Fibroblast of the conjunctiva (primary cell): ENCODE measurements at regions not wholly inside any gene's neighbourhood (a gene's known extent, or its start where the extent isn't known, plus 50 kb on each side); places are given as distances from the start of the nearest gene placed in this dataset.

ENCODE experiments used
- DNase-seq: peaks from one replicate; pipeline ENCODE4 v3.0.0-alpha.2; 2010; ENCODE audit warnings: low read depth

DNA sequence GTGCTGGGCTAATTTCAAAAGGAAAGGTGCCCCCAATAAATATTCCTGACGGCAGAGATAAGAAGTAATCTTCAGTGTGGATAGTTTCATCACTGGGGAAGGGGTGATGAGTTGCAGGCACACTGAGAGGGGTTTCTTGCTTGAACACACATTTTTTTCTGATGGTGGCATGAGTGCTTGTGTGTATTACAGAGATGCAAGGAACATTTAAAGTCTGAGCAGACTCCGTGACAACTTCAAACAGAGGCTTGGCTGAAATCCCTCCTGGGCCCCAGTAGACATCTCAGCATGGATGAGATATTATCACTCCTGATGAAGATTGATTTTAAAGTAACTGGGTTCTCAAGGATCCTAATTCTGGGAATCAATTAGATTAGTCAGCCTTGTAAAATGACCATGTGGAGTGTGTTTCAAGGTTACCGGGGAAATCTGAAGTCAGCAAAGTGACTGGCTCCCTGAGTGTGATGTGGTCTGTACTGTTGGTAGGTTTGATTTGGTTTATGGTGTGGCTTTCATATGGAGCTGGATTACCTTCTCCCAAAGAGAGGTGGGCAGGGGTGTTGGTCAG, 435.8 kb upstream of the EEF2KMT start:
- DNase-seq: no peak

DNA sequence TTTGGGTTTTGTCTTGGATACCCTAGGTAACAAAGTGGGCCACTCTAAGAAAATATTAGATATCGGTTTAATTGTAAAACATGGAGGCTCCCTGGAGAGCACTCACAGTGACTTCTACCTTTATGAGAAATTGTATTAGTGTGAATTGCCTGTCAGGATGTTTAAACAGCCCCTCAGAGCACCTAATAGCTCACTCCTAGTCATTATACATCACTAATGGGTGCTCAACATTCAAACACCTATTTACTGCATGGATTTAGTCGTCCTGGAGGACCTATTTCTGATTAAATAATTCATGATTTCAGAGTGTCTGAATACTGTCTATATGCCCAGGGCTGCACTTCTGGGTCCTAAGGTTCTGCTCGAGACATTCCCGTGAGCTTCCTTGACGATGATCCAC, 430.2 kb upstream of the EEF2KMT start:
- DNase-seq: no peak

DNA sequence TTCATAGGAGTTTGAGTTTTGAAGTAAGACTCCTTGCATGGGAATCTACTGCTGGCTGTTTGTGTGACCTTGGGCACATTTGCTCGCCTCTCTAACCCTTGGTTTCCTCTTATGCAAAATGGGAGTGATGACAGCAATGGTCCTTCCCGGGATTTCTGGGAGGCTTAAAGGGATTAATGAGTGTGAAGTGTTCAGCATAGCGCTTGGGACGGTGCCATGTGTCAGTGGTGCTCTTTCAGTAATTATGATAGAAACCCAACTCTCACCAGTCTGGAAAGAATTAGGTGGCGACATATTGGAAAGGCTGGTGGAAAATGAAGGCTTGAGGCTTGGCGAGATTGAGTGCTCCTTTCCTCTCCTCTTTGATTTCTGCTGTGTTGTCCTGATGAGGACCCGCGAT, 429.2 kb upstream of the EEF2KMT start:
- DNase-seq: no peak

DNA sequence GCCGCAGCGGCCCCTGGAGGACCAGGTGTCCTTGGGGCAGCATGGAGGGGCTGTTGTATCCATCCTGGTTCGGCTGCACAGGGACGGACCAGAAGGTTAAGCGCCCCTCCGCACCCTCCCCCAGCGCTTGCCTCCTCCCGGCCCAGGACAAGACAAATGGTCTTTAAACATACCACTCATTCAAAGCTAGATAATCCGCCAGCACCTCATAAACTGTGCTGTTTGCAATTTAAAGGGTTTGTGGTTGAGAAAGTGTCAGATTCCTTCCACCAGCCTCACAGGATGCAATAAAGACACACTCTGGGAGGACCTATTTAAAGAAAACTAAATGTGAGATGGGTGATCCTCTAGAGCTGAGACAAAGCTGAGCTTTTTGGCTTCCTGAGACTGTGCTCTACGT, 426.2 kb upstream of the EEF2KMT start:
- DNase-seq: no peak

DNA sequence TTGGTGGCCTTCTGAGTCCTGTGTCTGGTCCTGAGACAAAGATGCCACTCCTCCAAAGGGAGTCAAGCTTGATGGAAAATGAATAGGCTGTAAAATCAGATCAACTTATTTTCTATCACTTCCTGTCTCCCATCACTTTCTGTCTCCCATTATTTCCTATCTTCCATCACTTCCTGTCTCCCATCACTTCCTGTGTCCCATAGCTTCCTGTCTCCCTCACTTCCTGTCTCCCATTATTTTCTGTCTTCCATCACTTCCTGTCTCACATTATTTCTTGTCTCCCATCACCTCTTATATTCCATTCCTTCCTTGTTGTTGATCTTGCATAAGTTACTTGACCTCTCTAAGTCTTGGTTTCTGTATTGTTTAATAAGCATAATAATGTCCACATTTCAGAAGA, 418.5 kb upstream of the EEF2KMT start:
- DNase-seq: no peak

DNA sequence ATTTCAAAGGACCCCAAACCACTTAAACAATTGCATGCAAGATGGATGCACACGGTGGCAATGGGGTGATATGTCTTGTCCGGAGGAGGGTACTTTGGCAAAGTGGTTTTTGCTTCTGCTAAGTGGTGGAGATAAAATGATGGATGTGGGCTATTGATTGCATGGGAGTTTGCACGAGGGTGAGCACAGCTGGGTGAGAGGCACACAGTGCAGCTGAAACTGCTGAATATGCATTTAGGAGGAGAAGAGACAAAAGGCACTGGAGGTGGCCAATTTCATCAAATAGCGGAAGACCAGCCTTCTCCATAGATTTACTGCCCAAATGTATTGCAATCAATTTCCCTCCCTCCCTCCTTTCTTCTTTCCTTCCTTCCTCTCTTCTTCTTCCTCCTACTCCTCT, 414.4 kb upstream of the EEF2KMT start:
- no peak for DNase-seq

DNA sequence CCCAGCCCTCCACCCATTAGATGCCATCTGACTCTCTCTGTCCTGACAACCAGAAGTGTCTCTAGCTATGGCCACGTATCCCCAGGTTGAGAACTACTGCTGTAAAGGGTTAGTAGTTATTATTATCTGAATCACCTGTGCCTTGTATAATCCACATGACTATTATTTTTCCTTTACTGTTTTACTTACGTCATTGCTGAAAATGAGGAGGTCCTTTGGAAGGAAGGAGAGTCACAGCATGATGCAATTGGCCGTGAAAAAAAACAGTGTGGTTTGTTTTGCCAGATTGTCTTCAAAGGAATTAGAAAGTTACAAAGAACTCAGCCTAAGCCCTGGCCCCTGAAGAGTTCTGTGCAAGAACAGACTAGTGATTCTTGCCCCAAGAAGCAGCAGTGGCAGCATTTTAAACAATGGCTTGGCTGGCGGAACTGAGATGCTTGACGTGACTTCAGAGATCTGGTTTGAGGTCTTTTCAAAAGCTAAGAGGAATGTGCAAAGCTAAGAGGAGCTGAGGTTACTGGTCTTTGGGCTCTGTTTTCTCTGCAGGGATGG, 413.3 kb upstream of the EEF2KMT start:
- DNase-seq: no peak

DNA sequence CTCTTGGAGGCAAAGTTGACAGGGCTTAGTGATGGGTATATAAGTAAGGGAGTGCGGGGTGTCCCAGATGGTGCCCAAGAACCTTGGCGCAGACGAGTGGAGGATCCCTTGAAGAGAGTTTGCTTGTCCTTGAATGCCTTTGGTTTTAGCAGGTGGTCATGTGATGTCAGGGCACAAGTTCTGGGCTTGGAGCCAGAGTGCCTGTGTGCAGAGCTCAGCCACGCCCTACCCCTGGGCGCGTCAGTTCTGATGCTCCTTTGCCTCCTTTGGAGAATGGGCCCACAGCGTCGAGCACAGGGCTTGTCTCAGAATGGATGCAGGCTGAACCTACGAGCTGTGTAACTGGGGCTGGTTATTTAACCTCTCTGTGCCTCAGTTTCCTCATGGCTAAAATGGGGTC, 412.2 kb upstream of the EEF2KMT start:
- DNase-seq: no peak

DNA sequence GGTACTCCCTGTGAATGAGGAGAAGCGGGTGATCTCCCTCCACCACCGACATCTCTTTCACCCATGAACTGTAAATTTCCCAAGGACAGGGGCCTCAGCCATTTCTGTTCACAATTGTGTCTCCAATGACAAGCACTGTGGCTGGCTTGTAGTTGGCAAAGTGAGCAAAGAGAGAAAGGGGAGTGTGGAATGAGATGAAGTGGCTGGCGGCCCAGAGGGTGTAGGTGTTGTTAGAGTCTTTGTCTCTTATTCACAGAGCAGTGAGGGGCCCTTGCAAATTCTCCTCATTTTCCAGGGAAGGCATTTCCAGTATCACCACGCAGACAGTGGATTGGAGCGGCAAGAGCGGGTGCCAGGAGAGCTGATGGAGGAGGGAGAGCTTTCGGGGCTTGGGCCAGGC, 411.7 kb upstream of the EEF2KMT start:
- no peak for DNase-seq

DNA sequence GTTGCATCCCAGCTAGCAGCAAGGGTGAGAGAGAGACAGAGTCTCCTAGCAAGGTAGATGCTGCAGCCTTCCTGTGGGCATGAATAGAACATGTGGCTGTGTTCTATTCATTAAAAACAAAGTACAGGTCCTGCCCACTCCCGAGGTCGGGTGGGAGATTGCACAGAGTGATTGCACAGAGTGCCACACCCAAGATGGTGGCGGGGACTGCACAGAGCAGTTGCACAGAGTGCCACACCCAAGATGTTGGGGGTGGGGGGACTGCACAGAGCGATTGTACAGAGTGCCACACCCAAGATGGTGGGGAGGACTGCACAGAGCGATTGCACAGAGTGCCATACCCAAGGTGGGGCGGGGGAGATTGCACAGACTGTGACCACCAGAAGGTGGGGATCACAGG, 410.8 kb upstream of the EEF2KMT start:
- DNase-seq: no peak

DNA sequence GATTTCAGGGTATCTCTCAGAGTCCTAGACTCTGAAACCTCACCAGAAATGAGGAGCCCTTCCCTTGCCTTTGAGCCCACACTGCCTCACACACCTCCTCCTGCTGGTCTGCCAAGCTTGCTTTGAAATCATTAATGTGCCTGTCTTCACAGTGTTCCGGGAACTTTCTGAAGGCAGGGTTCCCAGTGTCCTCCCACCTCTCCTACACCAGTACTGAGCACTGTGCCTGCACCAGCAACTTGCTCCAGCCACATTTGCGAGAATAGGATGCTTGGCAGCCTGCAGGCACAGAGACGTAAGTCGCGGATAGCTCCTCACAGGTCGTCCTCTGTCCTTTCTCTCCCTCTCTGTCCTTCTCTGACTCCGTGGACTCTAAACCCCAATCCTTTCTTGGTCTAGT, 408.4 kb upstream of the EEF2KMT start:
- no peak for DNase-seq

DNA sequence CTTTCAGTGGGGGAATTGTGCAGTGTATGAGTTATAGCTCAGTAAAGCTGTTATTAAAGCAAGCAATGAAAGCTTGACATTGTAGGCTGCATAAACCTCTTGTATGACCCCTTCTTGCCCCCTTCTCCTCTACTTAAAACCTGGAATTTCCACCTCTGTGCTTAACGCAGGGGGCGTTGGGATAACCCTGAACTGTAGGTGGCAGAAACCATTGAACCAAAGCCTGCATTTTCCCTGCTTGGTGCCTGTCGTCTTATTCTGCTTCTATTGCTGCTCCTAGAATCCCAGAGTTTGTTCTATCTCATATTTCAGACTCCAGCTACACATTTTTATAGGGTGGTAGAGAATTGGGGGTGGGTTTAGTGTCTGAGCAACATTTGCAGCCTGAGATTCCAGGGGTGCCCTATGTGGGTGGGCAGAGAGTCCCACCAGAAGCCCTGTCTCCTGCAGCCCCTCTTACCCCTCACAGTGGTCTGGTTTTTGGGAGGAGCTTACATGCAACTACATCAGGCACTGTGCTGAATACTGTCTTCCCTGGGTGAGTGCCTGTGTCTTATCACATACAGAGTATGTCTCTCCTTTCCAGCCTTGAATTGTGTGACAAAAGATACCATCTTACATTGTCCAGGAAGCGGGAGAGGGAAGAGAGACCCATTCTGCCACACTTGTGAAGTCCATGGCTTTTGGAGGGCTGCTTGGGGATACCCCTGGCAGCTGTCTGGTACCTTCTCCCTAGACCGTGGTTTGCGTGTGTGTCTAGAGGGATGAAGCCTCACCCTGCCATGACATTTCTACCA, 407.7 kb upstream of the EEF2KMT start:
- no peak for DNase-seq

DNA sequence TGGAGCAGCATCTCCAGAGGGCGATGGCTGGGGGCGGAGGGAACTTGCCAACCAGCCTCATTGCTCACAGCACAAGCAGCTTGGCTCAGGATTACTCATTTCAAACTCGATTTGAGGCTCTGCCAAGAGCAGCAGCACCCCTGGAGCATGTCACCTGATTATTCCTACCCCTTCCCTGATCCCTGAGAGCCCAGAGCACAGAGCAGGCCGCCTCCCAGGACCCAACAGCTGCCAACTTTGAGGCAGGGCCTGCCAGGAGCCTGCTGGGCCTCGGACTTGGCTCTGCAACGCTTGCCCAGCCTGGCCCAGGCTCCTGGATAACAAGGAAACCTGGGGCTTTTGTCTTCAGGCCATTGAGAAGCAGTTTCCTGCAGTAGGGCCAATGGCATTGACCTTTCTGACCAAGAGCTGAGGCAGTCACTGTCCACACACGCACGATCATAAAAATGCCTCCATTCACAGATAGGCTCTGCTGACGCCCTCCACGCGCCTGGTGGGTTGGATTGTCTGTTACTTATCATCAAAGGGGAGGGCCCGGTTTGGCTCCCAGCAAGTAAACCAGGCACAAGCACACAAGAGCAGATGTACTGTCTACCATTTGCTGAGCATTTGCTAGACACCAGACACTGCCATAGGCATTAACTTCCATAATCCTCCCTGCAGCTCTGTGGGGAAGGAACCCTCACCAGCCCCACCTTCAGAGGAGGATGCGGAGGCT, 406.6 kb upstream of the EEF2KMT start:
- peak; percentile 13 for DNase-seq

DNA sequence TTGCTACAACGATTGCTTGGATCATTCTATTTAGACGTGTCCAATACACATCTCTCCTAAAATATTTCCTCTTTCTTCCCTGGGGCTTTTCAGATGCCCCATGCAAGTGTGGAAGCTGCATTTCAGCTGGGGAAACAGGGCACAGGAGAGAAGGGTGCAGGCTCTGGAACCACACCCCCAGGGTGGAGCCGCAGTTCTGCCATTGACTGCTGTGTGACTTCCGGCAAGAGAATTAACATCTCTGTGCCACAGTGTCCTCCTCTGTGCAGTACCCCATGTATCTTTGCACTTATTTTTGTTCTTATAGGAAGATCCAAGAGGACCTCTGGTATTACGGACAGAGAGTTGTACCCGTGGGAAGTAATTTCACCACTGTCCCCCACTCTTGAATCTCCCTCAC, 405.3 kb upstream of the EEF2KMT start:
- no peak for DNase-seq

DNA sequence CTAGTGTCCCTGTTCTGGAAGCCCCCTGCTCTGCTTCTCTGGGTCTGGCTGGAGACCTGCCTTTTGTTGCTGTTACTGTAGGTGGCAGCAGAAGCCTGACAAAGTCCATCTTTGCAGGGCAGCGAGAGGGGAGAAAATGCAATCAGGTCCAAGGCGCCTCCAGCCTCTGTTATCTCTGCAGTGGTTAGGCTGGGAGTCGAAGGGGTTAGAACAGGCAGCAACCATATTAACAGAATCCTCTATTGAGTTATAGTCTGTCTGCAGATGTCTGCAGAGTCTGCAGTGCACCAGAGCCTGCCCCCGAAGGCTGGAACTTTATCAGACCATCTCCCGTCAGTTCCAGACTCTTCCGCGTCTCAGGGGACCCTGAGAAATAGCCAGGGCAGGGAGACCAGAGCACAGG, 404.9 kb upstream of the EEF2KMT start:
- DNase-seq: no peak

DNA sequence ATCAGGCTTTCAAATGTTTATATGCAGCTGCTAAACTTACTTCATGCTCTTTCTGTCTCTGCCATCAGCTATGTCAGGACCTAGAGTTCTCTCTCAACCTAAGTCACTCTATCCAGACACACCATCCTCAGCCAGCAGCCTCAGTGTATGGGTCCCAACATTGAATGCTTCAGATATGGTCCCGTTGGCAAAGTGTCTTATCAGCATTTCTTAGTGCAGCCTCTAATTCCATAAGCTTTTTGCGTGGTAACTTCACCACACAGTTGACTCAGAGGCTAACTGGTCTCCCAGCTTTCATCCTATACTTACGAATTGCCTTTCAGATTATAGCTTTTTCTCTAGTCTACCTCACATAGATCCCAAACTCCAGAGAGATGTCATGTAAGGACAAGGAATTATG, 402.9 kb upstream of the EEF2KMT start:
- no peak for DNase-seq

DNA sequence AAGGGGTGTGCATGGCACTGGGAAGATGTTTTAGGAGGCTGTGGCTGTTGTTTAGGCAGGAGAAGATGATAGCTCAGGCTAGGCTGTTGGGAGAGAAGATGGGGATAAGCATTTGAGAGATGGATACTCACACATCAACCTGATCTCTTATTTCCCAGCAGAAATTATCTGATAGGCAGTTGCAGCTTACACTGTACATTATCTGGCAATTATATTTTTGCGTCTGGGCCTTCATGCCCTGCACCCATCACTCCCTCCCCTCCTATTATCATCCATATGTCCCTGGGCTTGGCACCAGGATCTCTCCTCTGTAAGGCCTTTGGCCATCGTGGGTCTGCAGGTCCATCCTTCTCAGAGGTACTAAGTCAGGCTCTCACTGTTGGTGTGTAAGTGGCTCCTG, 401.0 kb upstream of the EEF2KMT start:
- DNase-seq: no peak

DNA sequence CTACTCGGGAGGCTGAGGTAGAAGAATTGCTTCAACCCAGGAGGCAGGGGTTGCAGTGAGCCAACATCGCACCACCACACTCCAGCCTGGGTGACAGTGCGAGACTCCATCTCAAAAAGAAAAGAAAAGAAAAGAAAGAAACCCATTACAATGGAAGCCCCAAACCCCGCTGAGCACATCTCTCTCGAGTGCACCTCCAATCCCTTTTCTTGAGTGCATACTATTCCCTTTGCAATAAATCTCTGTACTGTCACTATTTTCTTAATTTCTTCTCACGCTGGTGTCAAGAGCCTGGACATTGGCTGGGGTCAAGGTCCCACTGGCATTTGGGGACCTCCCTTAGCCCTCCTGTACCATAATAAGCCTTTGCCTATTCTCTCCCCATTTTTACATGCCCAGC, 398.4 kb upstream of the EEF2KMT start:
- no peak for DNase-seq

DNA sequence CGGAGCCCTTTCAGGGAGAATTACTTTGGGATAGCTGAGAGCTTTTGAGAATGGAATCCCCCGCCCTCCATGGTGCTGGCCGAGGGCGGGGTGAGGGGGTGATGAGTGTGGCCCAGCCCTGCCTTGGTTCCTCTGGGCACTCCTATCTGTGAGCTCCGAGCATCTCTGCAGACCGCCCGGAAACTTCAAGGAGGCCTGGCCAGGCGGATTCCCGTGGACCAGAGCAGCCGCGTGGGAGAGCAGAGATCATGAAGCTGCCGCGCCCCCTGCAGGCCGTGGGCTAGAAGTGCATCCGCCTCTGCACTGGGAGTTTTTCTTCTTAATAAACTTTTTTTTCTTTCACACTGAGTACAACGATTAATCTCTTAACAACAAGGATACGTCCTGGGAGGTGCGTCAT, 392.9 kb upstream of the EEF2KMT start:
- no peak for DNase-seq

DNA sequence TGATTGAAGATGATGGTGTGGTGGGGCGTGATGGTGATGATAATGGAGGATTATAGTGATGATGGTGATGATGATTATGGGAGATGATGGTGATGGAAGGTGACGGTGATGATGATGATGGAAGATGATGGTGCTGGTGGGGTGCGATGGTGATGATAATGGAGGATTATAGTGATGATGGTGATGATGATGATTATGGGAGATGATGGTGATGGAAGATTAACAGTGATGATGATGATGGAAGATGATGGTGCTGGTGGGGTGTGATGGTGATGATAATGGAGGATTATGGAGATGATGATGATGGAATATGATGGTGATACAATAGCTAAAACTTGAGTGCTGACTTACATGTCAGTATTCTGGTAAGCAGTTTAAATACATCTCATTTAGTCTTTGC, 391.0 kb upstream of the EEF2KMT start:
- DNase-seq: no peak

DNA sequence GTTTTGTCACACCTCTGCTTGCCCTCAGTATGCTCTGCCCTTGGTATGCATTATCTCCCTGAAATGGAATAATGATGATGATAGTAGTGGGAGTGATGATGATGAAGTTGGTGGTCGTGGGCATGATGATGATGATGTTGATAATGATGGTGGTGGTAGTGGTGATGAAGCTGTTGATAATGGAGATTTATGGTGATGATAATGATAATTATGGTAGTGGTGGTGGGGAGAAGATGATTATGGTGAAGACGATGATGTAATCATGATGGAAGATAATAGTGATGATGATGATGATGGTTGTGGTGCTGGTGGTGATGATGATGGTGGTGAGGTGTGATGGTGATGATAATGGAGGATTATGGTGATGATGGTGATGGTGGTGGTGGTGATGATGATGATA, 390.1 kb upstream of the EEF2KMT start:
- no peak for DNase-seq

DNA sequence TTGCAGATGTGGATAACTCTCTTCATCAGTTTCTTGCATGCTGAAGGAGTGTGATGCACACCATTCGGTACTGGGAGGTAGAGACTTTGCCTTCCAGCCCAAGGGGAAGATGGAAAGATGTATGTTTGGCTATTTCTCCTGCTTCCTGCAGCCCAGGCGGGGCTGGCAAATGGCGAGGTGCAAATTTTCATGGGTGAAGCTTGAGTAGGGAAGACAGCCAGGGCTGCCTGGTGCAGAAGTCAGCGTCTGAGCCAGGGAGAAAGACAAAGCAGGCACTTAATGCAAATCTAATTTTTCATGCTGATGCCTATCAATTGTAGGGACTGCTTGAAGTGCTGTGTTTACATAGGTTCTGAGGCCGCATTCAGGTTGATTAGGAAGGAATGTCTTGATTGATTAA, 384.7 kb upstream of the EEF2KMT start:
- no peak for DNase-seq
